ENCODE measurements at regions not wholly inside any gene's neighbourhood (a gene's known extent, or its start where the extent isn't known, plus 50 kb on each side); places are given as distances from the start of the nearest gene placed in this dataset.
A peak's percentile ranks its signal among the peaks of the same experiment; 100 is the strongest.
"Not testable (repeated sequence)": the region's sequence is repeated elsewhere in the genome, so short reads cannot be mapped to it uniquely, and the experiment has no call there.

GRCh38 chr15:84421513-84422181, 179.2 kb upstream of the ZSCAN2 start:
- not testable (repeated sequence) for DNase-seq

DNA sequence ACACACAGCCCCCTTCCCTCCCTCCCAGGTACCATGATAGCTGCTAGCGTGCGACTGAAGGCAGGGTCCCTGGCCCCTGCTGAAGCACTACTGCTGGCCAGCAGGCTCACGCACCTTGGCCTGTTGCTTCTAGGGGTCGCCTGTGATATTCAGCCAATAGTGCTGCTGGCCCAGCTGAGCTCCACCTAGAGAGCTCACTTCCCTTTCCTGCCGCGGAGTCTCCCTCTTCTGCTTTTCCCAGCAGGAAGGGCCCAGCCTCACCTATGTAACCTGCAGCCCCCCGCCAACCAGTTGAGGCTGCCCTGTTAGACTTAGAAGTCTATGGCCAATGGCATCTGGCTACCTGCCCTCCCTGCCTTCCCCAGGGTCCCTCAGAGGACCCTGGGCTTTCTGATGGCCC, 175.5 kb upstream of the ZSCAN2 start:
- DNase-seq, result not testable (repeated sequence)

- DNase-seq, result not testable (repeated sequence)
Measured at GRCh38 chr15:84473305-84473877, 127.4 kb upstream of the ZSCAN2 start.

DNA sequence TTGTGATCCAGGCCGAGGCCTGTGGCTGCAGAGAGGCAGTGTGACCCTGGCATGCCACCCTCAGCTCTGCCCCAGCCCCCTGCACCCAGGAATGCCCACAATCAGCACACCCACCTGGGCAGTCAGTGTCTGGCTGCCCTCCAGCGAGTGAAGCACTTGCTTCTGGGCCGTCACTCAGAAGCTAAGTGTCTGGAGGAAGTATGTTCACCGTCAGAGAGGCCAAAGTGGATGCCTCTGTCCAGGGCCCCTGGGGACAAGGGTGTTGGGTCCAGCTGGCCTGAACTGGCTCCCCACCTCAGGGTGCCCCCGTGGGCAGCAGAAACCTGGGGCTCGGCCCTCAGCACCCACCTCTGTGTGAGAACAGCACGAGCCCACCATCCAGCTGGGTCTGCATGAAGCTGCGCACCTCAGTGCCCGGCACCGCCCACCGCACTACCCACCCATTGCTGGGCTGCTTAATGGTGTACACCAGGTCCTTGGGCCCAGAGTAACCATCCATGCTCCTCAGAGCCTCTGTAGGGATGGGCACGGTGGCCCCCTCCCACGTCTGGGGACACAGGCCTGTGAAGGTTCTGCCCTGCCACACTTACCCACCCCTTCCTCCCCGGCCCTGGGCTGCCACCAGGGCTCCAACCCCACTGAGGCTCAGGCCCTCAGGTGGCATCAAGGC, 124.3 kb upstream of the ZSCAN2 start:
- not testable (repeated sequence) for DNase-seq

DNA sequence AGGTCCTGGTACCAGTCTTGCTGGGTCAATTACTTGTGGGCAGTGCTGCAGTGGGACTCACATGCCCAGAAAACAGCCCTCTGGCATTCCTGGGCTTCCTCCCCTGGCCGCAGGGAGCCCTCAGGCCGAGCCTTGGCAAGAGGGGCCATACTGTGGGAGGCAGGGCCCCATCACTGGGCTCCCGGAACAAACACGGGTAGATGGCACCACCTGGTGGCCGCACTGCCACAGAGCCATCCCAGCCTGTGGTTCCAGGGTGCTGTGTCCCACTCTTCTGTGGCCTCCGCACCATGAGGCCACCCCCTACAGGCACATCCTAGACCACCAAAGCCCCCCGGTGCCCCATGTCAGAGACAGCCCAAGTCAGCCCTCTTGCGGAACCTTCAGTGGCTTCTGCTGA, 123.3 kb upstream of the ZSCAN2 start:
- not testable (repeated sequence) for DNase-seq

- DNase-seq, result not testable (repeated sequence)
Measured at GRCh38 chr15:84480174-84480681, 120.6 kb upstream of the ZSCAN2 start.

GRCh38 chr15:84483859-84484258, 117.0 kb upstream of the ZSCAN2 start:
- not testable (repeated sequence) for DNase-seq

- DNase-seq, result not testable (repeated sequence)
Measured at GRCh38 chr15:84500165-84500889, 100.5 kb upstream of the ZSCAN2 start.

DNA sequence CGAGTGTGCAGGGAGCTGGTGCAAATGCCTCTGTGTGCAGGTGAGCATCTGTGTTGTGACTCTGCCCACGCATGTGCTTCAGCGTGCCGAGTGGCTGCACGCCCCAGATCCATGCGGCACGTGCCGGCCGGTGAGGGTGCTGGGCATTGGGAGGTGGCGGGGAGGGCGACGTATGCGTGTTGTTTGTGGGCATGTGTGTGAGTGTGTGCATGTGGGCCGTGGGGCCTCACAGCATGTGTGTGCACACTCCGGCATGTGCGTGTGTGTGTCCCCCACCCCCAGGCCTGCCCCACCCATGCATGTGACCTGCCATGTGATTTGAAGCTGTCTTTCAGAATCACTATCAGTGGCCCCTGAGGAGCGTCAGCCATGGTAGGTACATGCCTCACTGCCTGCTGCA, 97.7 kb upstream of the ZSCAN2 start:
- not testable (repeated sequence) for DNase-seq

GRCh38 chr15:84505552-84505951, 95.3 kb upstream of the ZSCAN2 start:
- DNase-seq, result not testable (repeated sequence)

DNA sequence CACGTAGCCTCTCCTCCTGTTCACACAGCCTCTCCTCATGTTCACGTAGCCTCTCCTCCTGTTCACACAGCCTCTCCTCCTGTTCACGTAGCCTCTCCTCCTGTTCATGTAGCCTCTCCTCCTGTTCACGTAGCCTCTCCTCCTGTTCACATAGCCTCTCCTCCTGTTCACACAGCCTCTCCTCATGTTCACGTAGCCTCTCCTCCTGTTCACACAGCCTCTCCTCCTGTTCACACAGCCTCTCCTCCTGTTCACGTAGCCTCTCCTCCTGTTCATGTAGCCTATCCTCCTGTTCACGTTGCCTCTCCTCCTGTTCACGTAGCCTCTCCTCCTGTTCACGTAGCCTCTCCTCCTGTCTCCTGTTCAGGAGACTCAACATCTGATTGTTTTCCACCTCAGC, 88.5 kb upstream of the ZSCAN2 start:
- not testable (repeated sequence) for DNase-seq

DNA sequence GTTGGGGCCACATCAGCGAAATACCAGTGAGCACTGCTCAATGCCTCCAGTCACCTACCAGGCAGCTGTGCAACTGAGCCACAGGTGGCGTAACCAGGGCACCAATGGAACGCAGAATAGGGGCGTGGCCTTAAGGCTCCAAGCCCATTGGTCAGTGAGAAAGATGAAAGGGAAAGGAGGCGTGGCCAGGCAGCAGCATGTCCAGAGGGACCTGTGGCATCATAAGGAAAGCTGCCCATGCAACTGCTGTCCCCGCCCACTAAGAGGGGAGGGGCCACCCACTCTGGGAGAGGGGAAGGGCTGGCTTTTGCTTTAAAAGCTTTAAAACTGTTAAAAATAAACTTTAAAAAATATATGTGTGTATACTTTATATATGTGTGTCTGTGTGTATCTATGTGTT, 84.0 kb upstream of the ZSCAN2 start:
- DNase-seq, result not testable (repeated sequence)

DNA sequence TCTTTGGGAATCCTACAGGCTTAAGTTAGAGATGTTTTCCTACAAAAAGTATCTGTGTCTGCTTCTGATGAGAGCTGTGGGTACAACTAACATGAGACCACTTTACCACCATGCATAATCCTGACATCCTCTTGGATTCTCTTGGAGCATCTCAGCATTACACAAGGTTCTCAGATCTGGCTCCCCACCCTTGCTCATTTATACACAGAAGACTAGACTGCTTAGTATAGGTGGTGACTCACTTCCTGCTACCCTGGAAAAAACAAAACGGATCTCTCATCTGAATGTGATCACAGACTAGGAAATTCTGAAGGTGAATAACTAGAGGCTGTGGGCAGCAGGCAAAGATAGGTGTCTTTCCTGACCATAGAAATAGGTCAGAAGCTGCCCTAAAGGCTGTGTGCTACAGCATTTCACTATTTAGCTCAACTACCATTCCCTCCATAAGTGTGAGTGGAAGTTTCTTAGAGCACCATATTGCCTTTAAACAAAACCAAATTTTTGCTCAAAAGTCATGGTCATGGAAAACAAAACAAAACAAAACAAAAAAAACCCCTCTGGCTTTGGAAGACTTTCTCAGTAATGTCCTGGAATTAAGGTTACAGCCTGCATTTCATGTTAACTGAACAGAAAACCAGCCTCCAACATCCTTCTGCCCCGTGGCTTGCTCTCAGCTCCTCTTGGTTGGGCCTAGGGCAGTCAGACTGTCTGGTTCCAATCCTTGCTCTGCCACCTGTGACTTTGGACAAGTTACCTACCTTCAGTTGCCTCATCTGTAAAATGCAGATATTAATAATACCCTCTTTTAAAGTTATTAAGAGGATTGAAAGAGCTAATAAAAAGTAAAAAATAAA, 75.1 kb upstream of the ZSCAN2 start:
- not testable (repeated sequence) for DNase-seq

- not testable (repeated sequence) for DNase-seq
Measured at GRCh38 chr15:84530751-84531150, 70.1 kb upstream of the ZSCAN2 start.

GRCh38 chr15:84531223-84531622, 69.6 kb upstream of the ZSCAN2 start:
- DNase-seq, result not testable (repeated sequence)

DNA sequence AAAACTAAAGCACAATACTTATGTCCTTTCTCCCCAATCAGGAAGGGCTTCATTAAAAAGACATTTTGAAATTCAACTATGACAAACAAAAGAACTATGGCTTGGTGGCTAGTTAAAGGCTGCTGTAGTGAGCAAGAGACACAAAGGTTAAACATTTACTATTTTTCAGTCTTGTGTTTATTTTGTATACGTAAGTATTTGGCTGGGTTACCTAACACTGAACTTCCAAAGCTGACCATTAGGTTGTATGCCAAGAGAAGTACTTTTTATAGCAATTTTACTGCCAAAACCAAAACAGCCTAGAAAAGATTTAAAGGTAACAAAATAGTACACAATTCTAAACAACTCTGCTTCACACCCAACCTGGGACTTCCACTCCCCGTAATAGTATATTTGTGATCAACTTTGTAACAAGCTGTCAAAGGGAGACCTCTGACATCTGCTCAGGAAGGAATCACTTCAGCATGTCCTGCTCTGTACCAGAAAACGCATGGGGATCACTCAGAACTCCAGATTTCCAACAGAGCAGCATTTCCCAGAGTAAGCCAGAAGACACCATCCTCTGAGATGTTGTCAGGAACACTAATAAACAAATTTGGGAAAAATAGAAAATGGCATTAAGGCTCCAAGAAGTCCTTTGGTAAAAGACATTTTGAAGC, 69.0 kb upstream of the ZSCAN2 start:
- peak; percentile 5 for DNase-seq

- DNase-seq, result not testable (repeated sequence)
Measured at GRCh38 chr15:84533705-84534104, 67.1 kb upstream of the ZSCAN2 start.

DNA sequence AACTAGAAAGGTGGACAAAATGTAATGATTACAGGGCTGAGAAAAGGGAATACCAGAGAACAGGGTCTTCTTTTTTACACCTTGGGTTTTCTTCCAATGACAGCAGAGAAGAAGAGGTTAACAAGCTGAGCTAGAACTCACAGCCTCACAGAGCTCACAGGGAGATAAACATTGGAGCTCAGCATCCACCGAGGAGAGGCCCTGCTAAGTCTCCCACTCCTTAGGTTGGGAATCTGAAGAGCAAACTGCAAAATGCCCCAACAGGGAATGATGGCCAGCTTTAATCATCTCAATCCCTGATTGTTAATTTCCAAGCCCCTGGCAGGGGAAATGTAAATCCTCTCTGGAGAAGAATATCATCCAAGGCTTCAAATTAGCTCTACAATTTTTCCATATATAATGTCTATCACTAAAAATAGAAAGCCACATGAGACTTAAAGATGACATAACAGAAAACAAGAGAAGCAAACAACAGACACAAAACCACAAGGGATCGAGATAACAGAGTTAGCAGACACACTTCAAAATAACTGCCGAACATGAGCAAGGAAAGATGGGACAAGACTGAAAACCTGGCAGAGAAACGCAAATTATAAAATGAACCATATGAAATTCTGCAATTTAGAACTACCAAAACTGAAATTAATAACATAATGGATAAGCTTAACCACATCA, 66.1 kb upstream of the ZSCAN2 start:
- DNase-seq, result not testable (repeated sequence)

GRCh38 chr15:84536181-84536580, 64.6 kb upstream of the ZSCAN2 start:
- DNase-seq, result not testable (repeated sequence)

- DNase-seq, result not testable (repeated sequence)
Measured at GRCh38 chr15:84544586-84544985, 56.2 kb upstream of the ZSCAN2 start.
